H1 (cell line): ENCODE measurements at regions not wholly inside any gene's neighbourhood (a gene's known extent, or its start where the extent isn't known, plus 50 kb on each side); places are given as distances from the start of the nearest gene placed in this dataset.
A peak's percentile ranks its signal among the peaks of the same experiment; 100 is the strongest.
"Not testable (repeated sequence)": the region's sequence is repeated elsewhere in the genome, so short reads cannot be mapped to it uniquely, and the experiment has no call there.

ENCODE experiments used
- CTCF ChIA-PET: fragments of 300-600 bp; sonication (Branson Sonifier 250); formaldehyde crosslinking; loops from one replicate; lab custom pipeline; 2021; ENCODE audit not compliant: partially characterized antibody; lab: Charles Lee
- POLR2A ChIA-PET: fragments of 300-600 bp; sonication (Branson Sonifier 250); formaldehyde crosslinking; loops from one replicate; lab custom pipeline; 2021; ENCODE audit warnings: inconsistent platforms; ENCODE audit not compliant: partially characterized antibody; lab: Charles Lee
- DNase-seq, 2 experiments: peaks; one replicate each; pipeline versions ENCODE4 v3.0.0 to v3.0.0-alpha.2; 2010 to 2022; ENCODE audit warnings: low spot score in 2 of 2, low read depth in 1 of 2, mixed read lengths in 1 of 2
- FAIRE-seq: peaks from 2 replicates; lab custom pipeline; 2011; peaks lifted over from hg19 to GRCh38; lab: Jason Lieb, UNC
- H2AFZ ChIP-seq: 2 replicates; pipeline ENCODE4 v1.8.1; 2012; ENCODE audit warnings: low read length, inconsistent platforms
- H2AK5ac ChIP-seq: 2 replicates; pipeline ENCODE4 v1.6.1; 2013; ENCODE audit warnings: low read depth, low read length
- H2BK120ac ChIP-seq: replicated peaks from 2 replicates; pipeline ENCODE3; 2013; ENCODE audit warnings: low read depth, low read length, inconsistent platforms
- H2BK12ac ChIP-seq: 2 replicates; pipeline ENCODE4 v1.6.1; 2013; ENCODE audit warnings: low read depth, low read length
- H2BK15ac ChIP-seq: 2 replicates; pipeline ENCODE4 v1.6.1; 2013; ENCODE audit warnings: low read length
- H2BK20ac ChIP-seq: 2 replicates; pipeline ENCODE4 v1.6.1; 2013; ENCODE audit warnings: low read length
- H2BK5ac ChIP-seq: 2 replicates; pipeline ENCODE4 v1.6.1; 2013; ENCODE audit warnings: low read depth, low read length
- H3K14ac ChIP-seq: 2 replicates; pipeline ENCODE4 v1.6.1; 2013; ENCODE audit warnings: inconsistent platforms; ENCODE audit not compliant: insufficient read length
- H3K18ac ChIP-seq: 2 replicates; pipeline ENCODE4 v1.6.1; 2013; ENCODE audit warnings: low read length; ENCODE audit errors: extremely low read depth
- H3K23ac ChIP-seq: 2 replicates; pipeline ENCODE4 v1.6.1; 2013; ENCODE audit warnings: inconsistent platforms; ENCODE audit not compliant: insufficient read length
- H3K23me2 ChIP-seq: 2 replicates; pipeline ENCODE4 v1.6.1; 2013; ENCODE audit warnings: low read depth, low read length
- H3K27ac ChIP-seq: 2 replicates; pipeline ENCODE4 v1.6.1; 2011; ENCODE audit warnings: low read depth, low read length, inconsistent platforms
- H3K27me3 ChIP-seq, 4 experiments: replicated peaks in 1 of 4; 1 replicate in 1 of 4; 2 replicates in 3 of 4; pipeline versions ENCODE4 v1.6.1 to v1.8.1; 2011 to 2013; ENCODE audit warnings: low read length in 3 of 4, mild to moderate bottlenecking in 3 of 4, inconsistent platforms in 2 of 4, mixed read lengths in 2 of 4, moderate library complexity in 1 of 4; ENCODE audit not compliant: control insufficient read depth in 3 of 4, insufficient read depth in 3 of 4; ENCODE audit errors: extremely low read depth in 1 of 4
- H3K36me3 ChIP-seq, 4 experiments: 2 replicates each; pipeline versions ENCODE4 v1.6.1 to v1.8.1; 2011 to 2013; ENCODE audit warnings: mild to moderate bottlenecking in 4 of 4, low read length in 3 of 4, moderate library complexity in 2 of 4, control low read depth in 1 of 4, inconsistent platforms in 1 of 4; ENCODE audit not compliant: insufficient read depth in 4 of 4, control insufficient read depth in 2 of 4
- H3K4ac ChIP-seq: replicated peaks from 2 replicates; pipeline ENCODE3; 2013; ENCODE audit warnings: low read length, low read depth, mixed read lengths, inconsistent platforms; ENCODE audit not compliant: insufficient read length
- H3K4me1 ChIP-seq, 4 experiments: replicated peaks in 1 of 4; 1 replicate in 1 of 4; 2 replicates in 3 of 4; pipeline versions ENCODE4 v1.6.1 to v1.8.1; 2011 to 2013; ENCODE audit warnings: low read length in 3 of 4, inconsistent platforms in 2 of 4, mixed read lengths in 1 of 4; ENCODE audit not compliant: insufficient read depth in 4 of 4, control insufficient read depth in 3 of 4
- H3K4me2 ChIP-seq, 2 experiments: 2 replicates each; pipeline versions ENCODE4 v1.6.1 to v1.8.1; 2011 to 2013; ENCODE audit warnings: low read depth in 2 of 2, low read length in 2 of 2, control low read depth in 1 of 2, inconsistent platforms in 1 of 2, mild to moderate bottlenecking in 1 of 2; ENCODE audit not compliant: insufficient read depth in 1 of 2
- H3K4me3 ChIP-seq, 4 experiments: fragments of 200-600, 300-600 bp in 1 of 4; sonication (generic), shearing (Covaris generic), sonication (Bioruptor Twin) in 1 of 4; 2 replicates each; pipeline versions ENCODE4 v1.5.1 to v1.8.1; 2011 to 2016; ENCODE audit warnings: low read length in 4 of 4, low read depth in 3 of 4, control low read depth in 2 of 4, inconsistent platforms in 2 of 4, mild to moderate bottlenecking in 2 of 4, mixed read lengths in 1 of 4, moderate library complexity in 1 of 4; ENCODE audit not compliant: insufficient read depth in 2 of 4; ENCODE audit errors: extremely low read depth in 1 of 4
- H3K56ac ChIP-seq: replicated peaks from 2 replicates; pipeline ENCODE3; 2013; ENCODE audit warnings: low read depth, mild to moderate bottlenecking, mixed read lengths, low read length, inconsistent platforms; ENCODE audit not compliant: insufficient read length
- H3K79me1 ChIP-seq: 2 replicates; pipeline ENCODE4 v1.6.1; 2013; ENCODE audit warnings: low read depth, low read length, control low read depth
- H3K79me2 ChIP-seq, 2 experiments: 2 replicates each; pipeline versions ENCODE4 v1.6.1 to v1.8.1; 2012 to 2013; ENCODE audit warnings: low read length in 2 of 2, mild to moderate bottlenecking in 2 of 2, inconsistent platforms in 1 of 2; ENCODE audit not compliant: insufficient read depth in 2 of 2, control insufficient read depth in 1 of 2
- H3K9ac ChIP-seq, 4 experiments: replicated peaks in 1 of 4; 1 replicate in 1 of 4; 2 replicates in 3 of 4; pipeline versions ENCODE4 v1.6.1 to v1.8.1; 2011 to 2013; ENCODE audit warnings: low read depth in 3 of 4, low read length in 3 of 4, control low read depth in 2 of 4, mild to moderate bottlenecking in 2 of 4, moderate library complexity in 2 of 4, inconsistent platforms in 1 of 4; ENCODE audit errors: extremely low read depth in 1 of 4
- H3K9me3 ChIP-seq, 2 experiments: 2 replicates each; pipeline versions ENCODE4 v1.6.1 to v1.8.1; 2012 to 2013; ENCODE audit warnings: mild to moderate bottlenecking in 2 of 2, moderate library complexity in 2 of 2, control low read depth in 1 of 2, inconsistent platforms in 1 of 2, low read depth in 1 of 2, low read length in 1 of 2, mixed read lengths in 1 of 2; ENCODE audit not compliant: insufficient read depth in 2 of 2
- H4K20me1 ChIP-seq, 2 experiments: replicated peaks in 1 of 2; 2 replicates each; pipeline versions ENCODE3 to v1.8.1; 2011 to 2013; ENCODE audit warnings: inconsistent platforms in 2 of 2, low read length in 2 of 2, mild to moderate bottlenecking in 1 of 2; ENCODE audit not compliant: insufficient read depth in 2 of 2, control insufficient read depth in 1 of 2
- H4K5ac ChIP-seq: 2 replicates; pipeline ENCODE4 v1.6.1; 2013; ENCODE audit warnings: low read length, low read depth, mixed read lengths, inconsistent platforms; ENCODE audit not compliant: insufficient read length
- H4K8ac ChIP-seq: 2 replicates; pipeline ENCODE4 v1.8.0; 2013; ENCODE audit warnings: mild to moderate bottlenecking, moderate library complexity, low read length, inconsistent platforms; ENCODE audit not compliant: insufficient read depth; ENCODE audit errors: extremely low read depth
- H4K91ac ChIP-seq: replicated peaks from 2 replicates; pipeline ENCODE3; 2013; ENCODE audit warnings: low read length, mixed read lengths, inconsistent platforms; ENCODE audit not compliant: insufficient read length
- WGBS, 2 experiments: shearing (Covaris generic) in 1 of 2; methylation state at CpG; one replicate each; pipeline versions ENCODE4 v1.1.6 to v1.1.7; 2013 to 2015; ENCODE audit warnings: low lambda C conversion rate in 2 of 2, mixed read lengths in 2 of 2, inconsistent platforms in 1 of 2, low coverage in 1 of 2, missing lambda C conversion rate in 1 of 2; ENCODE audit not compliant: insufficient replicate concordance in 2 of 2, insufficient coverage in 1 of 2, insufficient read length in 1 of 2; ENCODE audit errors: extremely low coverage in 1 of 2, missing lambda C conversion rate in 1 of 2; 5-methylcytosine and 5-hydroxymethylcytosine counted together

DNA sequence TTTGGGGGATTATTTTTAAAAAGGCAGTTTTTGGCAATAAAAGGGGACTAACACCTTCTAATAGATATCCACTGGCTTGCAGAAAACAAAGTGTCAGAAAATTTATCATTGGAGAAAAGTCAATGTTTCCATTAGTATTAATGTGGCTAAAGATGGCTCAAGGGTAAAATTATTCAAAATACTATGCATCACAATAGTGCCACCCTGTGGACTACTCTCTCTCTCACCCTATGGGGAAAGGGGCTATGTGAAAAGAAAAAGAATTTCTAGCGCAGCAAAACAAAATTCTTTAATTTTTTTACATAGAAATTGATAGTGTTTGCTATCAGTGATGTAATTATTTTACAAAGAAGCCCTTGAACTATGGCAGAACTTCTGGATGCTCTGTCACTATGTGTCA, 856.5 kb downstream of the KCNJ18 start:
- H3K4me1 ChIP-seq, H4K8ac ChIP-seq, H2BK5ac ChIP-seq, DNase-seq, H4K91ac ChIP-seq, H4K20me1 ChIP-seq, H3K4me2 ChIP-seq, H2AFZ ChIP-seq, H3K27ac ChIP-seq, FAIRE-seq, H2BK15ac ChIP-seq, CTCF ChIA-PET, H2BK120ac ChIP-seq, H2BK12ac ChIP-seq, H3K4me3 ChIP-seq, H2BK20ac ChIP-seq, POLR2A ChIA-PET, H3K18ac ChIP-seq, H3K56ac ChIP-seq, H3K27me3 ChIP-seq, H3K79me1 ChIP-seq, H3K23me2 ChIP-seq, H3K9ac ChIP-seq, H3K14ac ChIP-seq, H3K79me2 ChIP-seq, H3K23ac ChIP-seq, H3K36me3 ChIP-seq, H2AK5ac ChIP-seq, H4K5ac ChIP-seq, H3K4ac ChIP-seq: not testable (repeated sequence)
- peaks cover 6 to 21% of the 10 kb centered on the region in 2 experiments for H3K9me3 ChIP-seq
- 56% methylated on average over 1 of the region's 1 CpG; no CpG with 5 or more reads in 1 of the 2 experiments for WGBS, 2 experiments

DNA sequence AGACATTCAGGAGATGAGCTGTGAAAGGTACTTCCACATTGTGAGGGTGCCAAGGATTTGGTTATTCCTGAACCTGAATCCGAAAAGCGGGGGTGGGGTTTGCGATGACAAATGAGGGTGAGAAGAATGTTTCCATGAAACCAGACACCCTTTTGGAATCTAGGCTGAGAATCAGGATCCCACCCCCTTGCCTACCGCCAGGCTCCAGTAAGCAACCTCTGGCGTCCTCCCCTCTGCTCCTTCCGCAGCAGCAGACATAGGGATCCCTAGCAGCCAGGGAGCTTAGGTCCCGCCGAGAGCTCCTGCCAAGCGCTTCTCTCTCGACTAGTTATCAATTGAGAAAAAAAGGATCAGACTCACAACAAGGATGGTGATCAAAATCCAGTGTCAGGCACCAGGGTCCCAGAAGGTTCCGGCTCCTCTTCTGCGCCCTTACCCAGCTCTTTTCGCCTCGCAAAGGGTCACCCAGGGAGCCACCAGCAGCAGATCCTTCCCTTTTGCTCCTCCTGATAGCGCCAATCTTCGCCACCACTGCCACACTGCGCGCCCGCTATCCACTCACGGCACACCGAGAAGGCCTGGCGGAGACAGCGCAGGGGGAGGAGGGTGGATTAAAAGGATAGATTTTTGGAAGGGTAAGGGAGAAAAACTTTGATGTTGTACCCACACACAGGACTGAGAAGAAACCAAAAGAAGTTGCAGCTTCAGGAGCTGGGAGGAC, 859.5 kb downstream of the KCNJ18 start:
- H3K4me1 ChIP-seq, H3K18ac ChIP-seq, H3K27me3 ChIP-seq, H3K79me2 ChIP-seq, H2BK15ac ChIP-seq, POLR2A ChIA-PET, H3K14ac ChIP-seq, DNase-seq, H4K20me1 ChIP-seq, H3K56ac ChIP-seq, H3K27ac ChIP-seq, H2AFZ ChIP-seq, H3K36me3 ChIP-seq, H4K91ac ChIP-seq, CTCF ChIA-PET, H3K23ac ChIP-seq, H2BK20ac ChIP-seq, H3K4me2 ChIP-seq, H2BK12ac ChIP-seq, H3K23me2 ChIP-seq, H3K4ac ChIP-seq, H2BK5ac ChIP-seq, H4K5ac ChIP-seq, H2BK120ac ChIP-seq, H4K8ac ChIP-seq, H3K79me1 ChIP-seq, H3K4me3 ChIP-seq, H2AK5ac ChIP-seq, H3K9ac ChIP-seq: not testable (repeated sequence)
- peak; percentile 65 for FAIRE-seq
- H3K9me3 ChIP-seq = peaks cover 11 to 15% of the 10 kb centered on the region in 2 experiments; a peak in 3 of 4 replicates
- WGBS, 2 experiments = 89% methylated on average over 20 of the region's 23 CpGs; no CpG with 5 or more reads in 1 of the 2 experiments
